Keratinocyte (primary cell): ENCODE measurements at regions not wholly inside any gene's neighbourhood (a gene's known extent, or its start where the extent isn't known, plus 50 kb on each side); places are given as distances from the start of the nearest gene placed in this dataset.

Experiments
- DNase-seq: peaks from one replicate; pipeline ENCODE4 v3.0.0-alpha.2; 2011; ENCODE audit warnings: low read depth, missing footprints, low spot score
- FAIRE-seq: peaks from 2 replicates; lab custom pipeline; 2011; peaks lifted over from hg19 to GRCh38; lab: Jason Lieb, UNC
- H2AFZ ChIP-seq: 2 replicates; pipeline ENCODE4 v1.6.0; 2012; ENCODE audit warnings: low read length, control low read depth, inconsistent platforms; ENCODE audit not compliant: control insufficient read depth
- H3K27ac ChIP-seq: 2 replicates; pipeline ENCODE4 v1.5.1; 2011; ENCODE audit warnings: low read length; ENCODE audit not compliant: control insufficient read depth, insufficient read depth
- H3K27me3 ChIP-seq: 3 replicates; pipeline ENCODE4 v1.6.0; 2011; ENCODE audit warnings: low read length; ENCODE audit not compliant: control insufficient read depth, insufficient read depth; ENCODE audit errors: extremely low read depth
- H3K36me3 ChIP-seq, 2 experiments: 2 replicates in 1 of 2; 3 replicates in 1 of 2; pipeline ENCODE4 v1.5.1; 2011; ENCODE audit warnings: low read length in 2 of 2, mild to moderate bottlenecking in 1 of 2; ENCODE audit not compliant: control insufficient read depth in 2 of 2, insufficient read depth in 2 of 2; ENCODE audit errors: extremely low read depth in 1 of 2
- H3K4me1 ChIP-seq: 3 replicates; pipeline ENCODE4 v1.5.1; 2011; ENCODE audit warnings: low read length; ENCODE audit not compliant: control insufficient read depth, insufficient read depth; ENCODE audit errors: extremely low read depth
- H3K4me2 ChIP-seq: 3 replicates; pipeline ENCODE4 v1.6.0; 2011; ENCODE audit warnings: low read depth, low read length; ENCODE audit not compliant: control insufficient read depth, insufficient read depth; ENCODE audit errors: extremely low read depth
- H3K4me3 ChIP-seq, 3 experiments: fragments of 200-600 bp in 1 of 3; sonication (generic) in 1 of 3; 2 replicates in 2 of 3; 3 replicates in 1 of 3; pipeline ENCODE4 v1.5.1; 2011 to 2016; ENCODE audit warnings: low read length in 3 of 3, mild to moderate bottlenecking in 3 of 3, control low read depth in 2 of 3, inconsistent platforms in 1 of 3, low read depth in 1 of 3, mixed read lengths in 1 of 3, mixed run types in 1 of 3, moderate library complexity in 1 of 3; ENCODE audit not compliant: control insufficient read depth in 2 of 3, insufficient read depth in 2 of 3; ENCODE audit errors: extremely low read depth in 1 of 3
- H3K79me2 ChIP-seq: 2 replicates; pipeline ENCODE4 v1.6.0; 2012; ENCODE audit warnings: low read length; ENCODE audit not compliant: control insufficient read depth, insufficient read depth
- H3K9ac ChIP-seq: 3 replicates; pipeline ENCODE4 v1.6.0; 2011; ENCODE audit warnings: low read length; ENCODE audit not compliant: control insufficient read depth, insufficient read depth; ENCODE audit errors: extremely low read depth
- H3K9me1 ChIP-seq: 3 replicates; pipeline ENCODE4 v1.6.0; 2011; ENCODE audit warnings: low read length; ENCODE audit not compliant: control insufficient read depth, insufficient read depth; ENCODE audit errors: extremely low read depth
- H3K9me3 ChIP-seq: 2 replicates; pipeline ENCODE4 v1.5.1; 2012; ENCODE audit warnings: low read depth, low read length; ENCODE audit not compliant: control insufficient read depth
- H4K20me1 ChIP-seq: 3 replicates; pipeline ENCODE4 v1.6.0; 2011; ENCODE audit warnings: low read length; ENCODE audit not compliant: control insufficient read depth, insufficient read depth; ENCODE audit errors: extremely low read depth
- EZH2 ChIP-seq: IDR thresholded peaks from one replicate; pipeline ENCODE4 v1.6.1; 2012; ENCODE audit warnings: inconsistent platforms, mild to moderate bottlenecking, low read length, moderate library complexity
- dilution Hi-C: fragments of 300-500 bp; cut with MboI; formaldehyde crosslinking; loops from one replicate; pipeline ENCODE4 v1.7.0; 2020; ENCODE audit warnings: low sequenced_read_pairs; ENCODE audit not compliant: extremely low pct_ligation_motif_present
- TF ChIP-seq, protein P1 (sequence below), 3 experiments: IDR thresholded peaks in 1 of 3; conservative IDR thresholded peaks in 1 of 3; optimal IDR thresholded peaks in 1 of 3; 2 replicates in 2 of 3; 3 replicates in 1 of 3; pipeline versions ENCODE3 to v1.5.1; 2011; ENCODE audit warnings: low read length in 3 of 3, mild to moderate bottlenecking in 3 of 3, moderate library complexity in 2 of 3, control low read depth in 1 of 3, inconsistent platforms in 1 of 3; ENCODE audit not compliant: insufficient read depth in 2 of 3; ENCODE audit errors: extremely low read depth in 1 of 3

DNA sequence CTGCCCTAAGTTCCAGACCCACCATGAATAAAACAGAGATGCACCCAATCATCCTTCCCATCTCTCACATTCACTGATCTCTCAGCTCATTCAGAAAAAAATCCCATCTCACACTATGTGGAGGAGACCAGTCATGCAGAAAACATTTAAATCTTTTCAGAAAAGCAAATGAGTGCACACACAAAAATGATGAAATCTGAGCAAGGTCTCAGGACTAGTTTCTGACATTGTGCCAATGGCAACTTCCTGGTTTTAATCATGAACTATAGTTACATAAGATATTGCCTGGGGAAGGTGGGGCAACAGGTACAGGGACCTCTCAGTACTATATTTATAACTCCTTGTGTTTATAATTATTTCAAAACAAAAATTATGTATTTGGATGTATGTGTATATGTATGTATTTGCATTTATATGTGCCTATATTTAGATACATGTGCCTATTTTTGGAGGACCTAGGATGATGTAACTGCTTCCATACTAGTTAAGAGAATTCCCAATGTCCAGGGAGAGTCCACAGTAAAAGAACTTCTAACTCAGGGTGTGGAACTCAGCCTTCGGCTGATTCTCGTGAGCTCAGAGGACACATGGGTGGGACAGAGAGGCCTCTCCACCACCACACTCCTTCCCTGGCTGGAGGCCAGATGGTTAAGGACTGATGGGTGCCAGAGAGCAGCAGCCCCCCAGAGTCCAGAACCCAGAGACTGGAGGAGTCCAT is 71.7 kb upstream of the MAP3K4 start:
- Histone ChIP-seq H3K27ac (no peak overlapping the region), H3K36me3 (no peaks in the 10 kb centered on the region), H3K9me3 (no peaks in the 10 kb centered on the region), H3K27me3 (no peaks in the 10 kb centered on the region), H3K9me1 (no peaks in the 10 kb centered on the region), H4K20me1 (no peaks in the 10 kb centered on the region), H3K4me3 (no peak overlapping the region), H3K4me1 (peaks cover 12% of the 10 kb centered on the region), H3K9ac (no peak overlapping the region), H3K79me2 (no peaks in the 10 kb centered on the region), H2AFZ (no peak overlapping the region), H3K4me2 (peak overlapping the region; percentile 33)
- no peak for FAIRE-seq
- dilution Hi-C loops, result no loop called here
- TF ChIP-seq EZH2, result no peak
- TF ChIP-seq, protein P1, sequence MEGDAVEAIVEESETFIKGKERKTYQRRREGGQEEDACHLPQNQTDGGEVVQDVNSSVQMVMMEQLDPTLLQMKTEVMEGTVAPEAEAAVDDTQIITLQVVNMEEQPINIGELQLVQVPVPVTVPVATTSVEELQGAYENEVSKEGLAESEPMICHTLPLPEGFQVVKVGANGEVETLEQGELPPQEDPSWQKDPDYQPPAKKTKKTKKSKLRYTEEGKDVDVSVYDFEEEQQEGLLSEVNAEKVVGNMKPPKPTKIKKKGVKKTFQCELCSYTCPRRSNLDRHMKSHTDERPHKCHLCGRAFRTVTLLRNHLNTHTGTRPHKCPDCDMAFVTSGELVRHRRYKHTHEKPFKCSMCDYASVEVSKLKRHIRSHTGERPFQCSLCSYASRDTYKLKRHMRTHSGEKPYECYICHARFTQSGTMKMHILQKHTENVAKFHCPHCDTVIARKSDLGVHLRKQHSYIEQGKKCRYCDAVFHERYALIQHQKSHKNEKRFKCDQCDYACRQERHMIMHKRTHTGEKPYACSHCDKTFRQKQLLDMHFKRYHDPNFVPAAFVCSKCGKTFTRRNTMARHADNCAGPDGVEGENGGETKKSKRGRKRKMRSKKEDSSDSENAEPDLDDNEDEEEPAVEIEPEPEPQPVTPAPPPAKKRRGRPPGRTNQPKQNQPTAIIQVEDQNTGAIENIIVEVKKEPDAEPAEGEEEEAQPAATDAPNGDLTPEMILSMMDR (optimal IDR thresholded peaks at IDR 0.05 in 1 of 3, IDR thresholded peaks at IDR 0.05 in 1 of 3, conservative IDR thresholded peaks at IDR 0.05 in 1 of 3; ENCODE audit: extremely low read depth in 1 of 3, insufficient read depth in 2 of 3, low read length in 3 of 3), result no peak
- DNase-seq, result peak; percentile 35

DNA sequence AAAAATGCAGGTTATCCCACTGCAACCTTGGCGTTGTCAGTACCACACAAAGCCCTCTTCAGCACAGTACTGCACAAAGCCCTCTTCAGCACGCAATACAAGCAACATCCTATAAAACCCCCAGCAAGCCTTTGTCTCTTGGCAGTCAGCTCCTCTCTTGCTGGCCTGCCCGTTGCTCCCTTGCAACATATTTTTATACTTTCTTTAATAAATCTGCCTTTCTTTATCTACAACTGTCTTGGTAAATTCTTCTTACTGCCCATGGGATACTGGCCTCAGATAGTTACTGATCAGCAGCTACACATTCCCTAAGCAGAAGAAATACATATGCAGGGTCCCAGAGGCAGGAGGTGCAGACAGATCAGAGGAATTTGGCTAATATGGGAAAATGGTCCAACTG is 70.5 kb upstream of the MAP3K4 start:
- FAIRE-seq, result no peak
- dilution Hi-C loops, result no loop called here

More for the DNA sequence above, 70.5 kb upstream of the MAP3K4 start:
- no peaks in the 10 kb centered on the region for H3K79me2 ChIP-seq
- no peak overlapping the region for H3K4me3 ChIP-seq
- no peak overlapping the region for H3K9ac ChIP-seq
- DNase-seq, result no peak
- H3K27me3 ChIP-seq, result no peaks in the 10 kb centered on the region
- no peak overlapping the region for H3K4me2 ChIP-seq
- peaks cover 12% of the 10 kb centered on the region for H3K4me1 ChIP-seq
- H4K20me1 ChIP-seq, result no peaks in the 10 kb centered on the region
- TF ChIP-seq, protein P1 (optimal IDR thresholded peaks at IDR 0.05 in 1 of 3, IDR thresholded peaks at IDR 0.05 in 1 of 3, conservative IDR thresholded peaks at IDR 0.05 in 1 of 3; ENCODE audit: extremely low read depth in 1 of 3, insufficient read depth in 2 of 3, low read length in 3 of 3), result no peak
- no peak for TF ChIP-seq EZH2
- no peak overlapping the region for H3K27ac ChIP-seq
- no peaks in the 10 kb centered on the region for H3K9me3 ChIP-seq
- no peak overlapping the region for H2AFZ ChIP-seq
- no peaks in the 10 kb centered on the region for H3K36me3 ChIP-seq
- no peaks in the 10 kb centered on the region for H3K9me1 ChIP-seq
